ENCODE measurements at regions not wholly inside any gene's neighbourhood (a gene's known extent, or its start where the extent isn't known, plus 50 kb on each side); places are given as distances from the start of the nearest gene placed in this dataset.

- no peak for TF ChIP-seq CTCF (IDR thresholded peaks at IDR 0.05; ENCODE audit: low read depth, low read length)
- H3K4me3 ChIP-seq (ENCODE audit: low read depth, low read length) = no peak overlapping the region
These were observed 56.7 kb upstream of the ZC3H11B start for GRCh38 chr1:219669556-219669955.

GRCh38 chr1:219669042-219669441 is 56.1 kb upstream of the ZC3H11B start:
- no peak overlapping the region for H3K4me3 ChIP-seq (ENCODE audit: low read depth, low read length)
- TF ChIP-seq CTCF (IDR thresholded peaks at IDR 0.05; ENCODE audit: low read depth, low read length) = no peak

- TF ChIP-seq CTCF (IDR thresholded peaks at IDR 0.05; ENCODE audit: low read depth, low read length) = no peak
- H3K4me3 ChIP-seq (ENCODE audit: low read depth, low read length) = no peak overlapping the region
These were observed 55.5 kb upstream of the ZC3H11B start for GRCh38 chr1:219668446-219668845.

- no peak overlapping the region for H3K4me3 ChIP-seq (ENCODE audit: low read depth, low read length)
- TF ChIP-seq CTCF (IDR thresholded peaks at IDR 0.05; ENCODE audit: low read depth, low read length) = no peak
These were observed 53.3 kb upstream of the ZC3H11B start for GRCh38 chr1:219666242-219666641.

GRCh38 chr1:219665089-219665488 is 52.2 kb upstream of the ZC3H11B start:
- no peak for TF ChIP-seq CTCF (IDR thresholded peaks at IDR 0.05; ENCODE audit: low read depth, low read length)
- no peak overlapping the region for H3K4me3 ChIP-seq (ENCODE audit: low read depth, low read length)

GRCh38 chr1:219664310-219665029 is 51.6 kb upstream of the ZC3H11B start:
- H3K4me3 ChIP-seq (ENCODE audit: low read depth, low read length) = no peak overlapping the region
- TF ChIP-seq CTCF (IDR thresholded peaks at IDR 0.05; ENCODE audit: low read depth, low read length) = no peak
